Endothelial cell of umbilical vein (primary cell): ENCODE measurements at regions not wholly inside any gene's neighbourhood (a gene's known extent, or its start where the extent isn't known, plus 50 kb on each side); places are given as distances from the start of the nearest gene placed in this dataset.

Source experiments
- BruUV-seq: library from RNA; stranded (reverse); fragments of 400-500 nt; replicated peaks from 2 replicates; lab custom pipeline; 2021; lab: Mats Ljungman, UMichigan
- CTCF ChIA-PET: fragments of 300-600, 350-600 bp; sonication (Branson Sonifier 250); formaldehyde crosslinking; loops from one replicate; lab custom pipeline; 2021; ENCODE audit warnings: antibody characterized with exemption, inconsistent platforms; lab: Charles Lee
- POLR2A ChIA-PET: fragments of 300-600, 350-600 bp; sonication (Branson Sonifier 250); formaldehyde crosslinking; loops from one replicate; lab custom pipeline; 2021; ENCODE audit warnings: antibody characterized with exemption, inconsistent platforms; lab: Charles Lee
- DNase-seq: peaks from one replicate; pipeline ENCODE4 v3.0.0-alpha.2; 2011; ENCODE audit warnings: low read depth, low spot score
- FAIRE-seq: peaks from 2 replicates; lab custom pipeline; 2011; peaks lifted over from hg19 to GRCh38; lab: Jason Lieb, UNC
- H2AFZ ChIP-seq: 2 replicates; pipeline ENCODE4 v1.6.0; 2012; ENCODE audit warnings: low read depth, low read length, control low read depth, inconsistent platforms
- H3K27ac ChIP-seq: 2 replicates; pipeline ENCODE4 v1.5.1; 2011; ENCODE audit warnings: low read depth, mild to moderate bottlenecking, control low read depth, low read length, moderate library complexity; ENCODE audit not compliant: insufficient read depth
- H3K27me3 ChIP-seq, 2 experiments: 2 replicates each; pipeline versions ENCODE4 v1.6.0 to v1.6.1; 2011; ENCODE audit warnings: low read length in 2 of 2, mixed read lengths in 1 of 2; ENCODE audit not compliant: control insufficient read depth in 2 of 2, insufficient read depth in 2 of 2
- H3K36me3 ChIP-seq, 2 experiments: 2 replicates in 1 of 2; 3 replicates in 1 of 2; pipeline ENCODE4 v1.5.1; 2011; ENCODE audit warnings: low read length in 2 of 2, mild to moderate bottlenecking in 1 of 2, moderate library complexity in 1 of 2; ENCODE audit not compliant: control insufficient read depth in 2 of 2, insufficient read depth in 2 of 2; ENCODE audit errors: extremely low read depth in 1 of 2
- H3K4me1 ChIP-seq: 3 replicates; pipeline ENCODE4 v1.5.1; 2011; ENCODE audit warnings: mild to moderate bottlenecking, low read length; ENCODE audit not compliant: control insufficient read depth, insufficient read depth; ENCODE audit errors: extremely low read depth
- H3K4me2 ChIP-seq: 2 replicates; pipeline ENCODE4 v1.6.1; 2011; ENCODE audit warnings: low read length, control low read depth, mixed read lengths; ENCODE audit not compliant: insufficient read depth
- H3K4me3 ChIP-seq, 3 experiments: fragments of 200-600 bp in 1 of 3; sonication (generic), shearing (Covaris generic) in 1 of 3; replicated peaks in 1 of 3; 2 replicates each; pipeline ENCODE4 v1.5.1; 2011 to 2016; ENCODE audit warnings: control low read depth in 3 of 3, low read length in 3 of 3, mild to moderate bottlenecking in 2 of 3, inconsistent platforms in 1 of 3, low read depth in 1 of 3, moderate library complexity in 1 of 3; ENCODE audit not compliant: insufficient read depth in 1 of 3
- H3K79me2 ChIP-seq: 2 replicates; pipeline ENCODE4 v1.6.0; 2012; ENCODE audit warnings: low read length, inconsistent platforms; ENCODE audit not compliant: control insufficient read depth, insufficient read depth
- H3K9ac ChIP-seq: replicated peaks from 2 replicates; pipeline ENCODE3; 2011; ENCODE audit warnings: low read length, control low read depth; ENCODE audit not compliant: insufficient read depth; ENCODE audit errors: extremely low read depth
- H3K9me1 ChIP-seq: replicated peaks from 3 replicates; pipeline ENCODE4 v1.6.0; 2011; ENCODE audit warnings: mild to moderate bottlenecking, low read length; ENCODE audit not compliant: control insufficient read depth, insufficient read depth; ENCODE audit errors: extremely low read depth
- H3K9me3 ChIP-seq: replicated peaks from 2 replicates; pipeline ENCODE4 v1.5.1; 2012; ENCODE audit warnings: low read length, inconsistent platforms; ENCODE audit not compliant: control insufficient read depth, insufficient read depth
- H4K20me1 ChIP-seq: replicated peaks from 2 replicates; pipeline ENCODE3; 2011; ENCODE audit warnings: mild to moderate bottlenecking, low read length; ENCODE audit not compliant: control insufficient read depth, insufficient read depth; ENCODE audit errors: extremely low read depth
- CTCF ChIP-seq, 2 donors: IDR thresholded peaks; 1 replicate in 1 of 2; 2 replicates in 1 of 2; pipeline ENCODE4 v1.5.1; 2011; ENCODE audit warnings: low read length in 2 of 2, mild to moderate bottlenecking in 2 of 2, moderate library complexity in 2 of 2, control low read depth in 1 of 2, inconsistent platforms in 1 of 2, low read depth in 1 of 2; ENCODE audit not compliant: insufficient read depth in 1 of 2; ENCODE audit errors: extremely low read depth in 1 of 2
- EZH2 ChIP-seq: IDR thresholded peaks from 2 replicates; pipeline ENCODE4 v1.6.1; 2012; ENCODE audit warnings: borderline replicate concordance, low read depth, mild to moderate bottlenecking, moderate library complexity, low read length, inconsistent platforms; ENCODE audit not compliant: severe bottlenecking
- FOS ChIP-seq: IDR thresholded peaks from 2 replicates; pipeline ENCODE4 v1.6.1; 2011; ENCODE audit warnings: mild to moderate bottlenecking, low read length, moderate library complexity, borderline replicate concordance; ENCODE audit not compliant: insufficient read depth
- GATA2 ChIP-seq: IDR thresholded peaks from 2 replicates; pipeline ENCODE4 v1.7.0; 2011; ENCODE audit warnings: low read depth, mild to moderate bottlenecking, moderate library complexity, mixed read lengths, low read length; ENCODE audit not compliant: insufficient read length, insufficient read depth
- JUN ChIP-seq: IDR thresholded peaks from 2 replicates; pipeline ENCODE4 v1.6.1; 2011; ENCODE audit warnings: borderline replicate concordance, low read depth; ENCODE audit not compliant: insufficient read length, insufficient read depth
- MAX ChIP-seq: IDR thresholded peaks from 2 replicates; pipeline ENCODE4 v1.6.1; 2011; ENCODE audit not compliant: insufficient read depth, insufficient read length
- MYC ChIP-seq: IDR thresholded peaks from one replicate; pipeline ENCODE4 v1.6.1; 2011; ENCODE audit warnings: mild to moderate bottlenecking, low read depth, low read length
- POLR2A ChIP-seq: IDR thresholded peaks from 2 replicates; pipeline ENCODE4 v1.6.1; 2012; ENCODE audit warnings: low read depth, mild to moderate bottlenecking, control low read depth, low read length
- POLR2AphosphoS5 ChIP-seq: IDR thresholded peaks from 2 replicates; pipeline ENCODE4 v1.6.1; 2012; ENCODE audit warnings: low read depth, mild to moderate bottlenecking, control low read depth, low read length, moderate library complexity; ENCODE audit not compliant: insufficient read depth
- dilution Hi-C: fragments of 300-500 bp; cut with MboI; formaldehyde crosslinking; loops from one replicate; pipeline ENCODE4 v1.15.0; 2019; ENCODE audit warnings: low sequenced_read_pairs; ENCODE audit not compliant: extremely low pct_ligation_motif_present
- intact Hi-C: fragments of 100-400 bp; cut with micrococcal nuclease; formaldehyde crosslinking; loops from one replicate; pipeline ENCODE4 v1.10.0; 2022

- Histone ChIP-seq H3K4me2 (no peak overlapping the region), H3K36me3 (no peaks in the 10 kb centered on the region), H4K20me1 (no peaks in the 10 kb centered on the region), H3K9me3 (no peaks in the 10 kb centered on the region), H3K27me3 (no peaks in the 10 kb centered on the region), H3K9ac (no peak overlapping the region), H3K79me2 (no peaks in the 10 kb centered on the region), H3K9me1 (no peaks in the 10 kb centered on the region), H3K4me1 (peaks cover 10% of the 10 kb centered on the region), H3K4me3 (no peak overlapping the region), H3K27ac (no peak overlapping the region), H2AFZ (no peak overlapping the region)
- peak; percentile 76 to 79 for TF ChIP-seq CTCF (IDR thresholded peaks at IDR 0.05; ENCODE audit: extremely low read depth in 1 of 2, insufficient read depth in 1 of 2, low read depth in 1 of 2, low read length in 2 of 2)
- no peak for TF ChIP-seq POLR2A
- no TSS peak for BruUV-seq
- DNase-seq (peak; percentile 89), FAIRE-seq (peak; percentile 80)
- ChIA-PET POLR2A (no interaction called here), CTCF (interaction anchor here (0.6 to 5.2 kb wide), 99 partner anchors 12 to 717 kb away, joined by 3 to 164 read pairs (median 4); partner anchors contain the start of gene LRIG3)
- intact Hi-C loops (loop anchor here (1.0 to 10.0 kb wide), 7 partner anchors 194 to 862 kb away; no protein-coding TSS in a partner anchor), dilution Hi-C loops (no loop called here)
Observed at GRCh38 chr12:58540480-58541299, 379.6 kb downstream of the LRIG3 start.

GRCh38 chr12:58541300-58541690 lies 379.0 kb downstream of the LRIG3 start:
- no peak overlapping the region for H3K27ac ChIP-seq
- H3K79me2 ChIP-seq: no peaks in the 10 kb centered on the region
- no peak overlapping the region for H3K4me3 ChIP-seq
- H3K9me1 ChIP-seq: no peaks in the 10 kb centered on the region
- dilution Hi-C loops: no loop called here
- TF ChIP-seq FOS (no peak), JUN (no peak), POLR2A (no peak), MYC (no peak), MAX (no peak), POLR2AphosphoS5 (no peak), CTCF (IDR thresholded peaks at IDR 0.05; ENCODE audit: extremely low read depth in 1 of 2, insufficient read depth in 1 of 2, low read depth in 1 of 2, low read length in 2 of 2) (no peak), EZH2 (no peak), GATA2 (no peak)
- H2AFZ ChIP-seq: no peak overlapping the region
- no peak for FAIRE-seq
- intact Hi-C loops: loop anchor here (5.0 to 10.0 kb wide), 3 partner anchors 216 to 861 kb away; no protein-coding TSS in a partner anchor
- no peak overlapping the region for H3K4me2 ChIP-seq
- H3K36me3 ChIP-seq: no peaks in the 10 kb centered on the region
- H3K27me3 ChIP-seq: no peaks in the 10 kb centered on the region
- no peaks in the 10 kb centered on the region for H4K20me1 ChIP-seq
- no peaks in the 10 kb centered on the region for H3K9me3 ChIP-seq
- ChIA-PET POLR2A (no interaction called here), CTCF (interaction anchor here (0.8 to 5.2 kb wide), 63 partner anchors 11 to 623 kb away, joined by 3 to 164 read pairs (median 6); partner anchors contain the start of gene LRIG3)
- no peak overlapping the region for H3K9ac ChIP-seq
- no TSS peak for BruUV-seq
- H3K4me1 ChIP-seq: peaks cover 10% of the 10 kb centered on the region
- DNase-seq: peak; percentile 13
